Upper lobe of left lung (tissue), 4 donors: ENCODE measurements at regions not wholly inside any gene's neighbourhood (a gene's known extent, or its start where the extent isn't known, plus 50 kb on each side); places are given as distances from the start of the nearest gene placed in this dataset.

Experiments
- POLR2A ChIP-seq, 4 donors: fragments of 450-650 bp; IDR thresholded peaks; one replicate each; pipeline ENCODE4 v1.5.1; 2016 to 2017; ENCODE audit warnings: antibody characterized with exemption in 4 of 4, mild to moderate bottlenecking in 2 of 4
- TF ChIP-seq, protein P1 (sequence below), 6 experiments: fragments of 450-650 bp in 4 of 6; fragments of 200-600 bp in 2 of 6; sonication (generic) in 2 of 6; IDR thresholded peaks; one replicate each; pipeline ENCODE4 v1.5.1; 2016 to 2019; ENCODE audit warnings: antibody characterized with exemption in 6 of 6

DNA sequence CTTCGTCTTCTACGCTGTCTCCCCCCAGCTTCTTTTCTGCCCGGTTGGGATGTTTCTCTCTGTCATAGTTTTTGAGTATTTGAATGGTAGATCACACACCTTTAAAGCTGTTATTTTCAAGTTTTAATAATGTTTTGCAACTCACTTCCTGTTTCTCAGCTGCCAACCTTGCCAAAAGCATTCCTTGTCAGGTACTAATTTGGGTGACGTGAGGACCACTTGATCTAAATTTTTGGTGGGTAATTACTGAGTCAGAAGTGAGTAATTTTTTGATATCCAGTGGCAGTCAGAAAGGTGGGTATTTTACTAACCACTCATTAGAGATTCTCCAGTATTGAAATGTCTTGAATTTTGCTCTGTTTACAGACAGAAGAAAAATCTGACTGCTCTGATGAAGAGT lies 852.4 kb upstream of the FANCL start:
- TF ChIP-seq, protein P1, sequence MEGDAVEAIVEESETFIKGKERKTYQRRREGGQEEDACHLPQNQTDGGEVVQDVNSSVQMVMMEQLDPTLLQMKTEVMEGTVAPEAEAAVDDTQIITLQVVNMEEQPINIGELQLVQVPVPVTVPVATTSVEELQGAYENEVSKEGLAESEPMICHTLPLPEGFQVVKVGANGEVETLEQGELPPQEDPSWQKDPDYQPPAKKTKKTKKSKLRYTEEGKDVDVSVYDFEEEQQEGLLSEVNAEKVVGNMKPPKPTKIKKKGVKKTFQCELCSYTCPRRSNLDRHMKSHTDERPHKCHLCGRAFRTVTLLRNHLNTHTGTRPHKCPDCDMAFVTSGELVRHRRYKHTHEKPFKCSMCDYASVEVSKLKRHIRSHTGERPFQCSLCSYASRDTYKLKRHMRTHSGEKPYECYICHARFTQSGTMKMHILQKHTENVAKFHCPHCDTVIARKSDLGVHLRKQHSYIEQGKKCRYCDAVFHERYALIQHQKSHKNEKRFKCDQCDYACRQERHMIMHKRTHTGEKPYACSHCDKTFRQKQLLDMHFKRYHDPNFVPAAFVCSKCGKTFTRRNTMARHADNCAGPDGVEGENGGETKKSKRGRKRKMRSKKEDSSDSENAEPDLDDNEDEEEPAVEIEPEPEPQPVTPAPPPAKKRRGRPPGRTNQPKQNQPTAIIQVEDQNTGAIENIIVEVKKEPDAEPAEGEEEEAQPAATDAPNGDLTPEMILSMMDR (IDR thresholded peaks at IDR 0.05) = no peak
- TF ChIP-seq POLR2A (IDR thresholded peaks at IDR 0.05) = no peak
